HCT116 (cell line): ENCODE measurements at regions not wholly inside any gene's neighbourhood (a gene's known extent, or its start where the extent isn't known, plus 50 kb on each side); places are given as distances from the start of the nearest gene placed in this dataset.
A peak's percentile ranks its signal among the peaks of the same experiment; 100 is the strongest.

Experiments
- ATAC-seq: fragments of 200-7000 bp; cut with Tn5 transposase; 2 replicates; pipeline ENCODE4 v1.9.1; 2020; ENCODE audit warnings: mild to moderate bottlenecking, moderate library complexity
- BruUV-seq: library from RNA; stranded (reverse); fragments of 400-500 nt; replicated peaks from 2 replicates; lab custom pipeline; 2021; lab: Mats Ljungman, UMichigan
- CTCF ChIA-PET: fragments of 300-600 bp; sonication (Branson Sonifier 250); formaldehyde crosslinking; loops from one replicate; lab custom pipeline; 2021; ENCODE audit warnings: antibody characterized with exemption; lab: Charles Lee
- POLR2A ChIA-PET: fragments of 300-600, 350-600 bp; sonication (Branson Sonifier 250); formaldehyde crosslinking; loops from one replicate; lab custom pipeline; 2021; ENCODE audit warnings: antibody characterized with exemption; lab: Charles Lee
- RAD21 ChIA-PET, 2 experiments: fragments of 300-600 bp; sonication (Branson Sonifier 250); formaldehyde crosslinking; loops; one replicate each; lab custom pipeline; 2023; ENCODE audit warnings: low total read pairs in 2 of 2; ENCODE audit not compliant: uncharacterized antibody in 2 of 2, unreplicated experiment in 2 of 2, low non-redundant PET in 1 of 2; lab: Charles Lee
- DNase-seq: peaks from one replicate; pipeline ENCODE4 v3.0.0-alpha.2; 2010; ENCODE audit warnings: low read depth, low spot score
- H2AFZ ChIP-seq: fragments of 200-600 bp; shearing (Covaris generic), sonication (generic); 2 replicates; pipeline ENCODE4 v1.6.1; 2017; ENCODE audit warnings: low read depth, mixed run types, mixed read lengths, antibody characterized with exemption, low read length; ENCODE audit not compliant: poor library complexity, severe bottlenecking
- H3K27ac ChIP-seq: 2 replicates; pipeline ENCODE4 v1.5.1; 2012; ENCODE audit warnings: low read depth, low read length
- H3K27me3 ChIP-seq: fragments of 200-600 bp; sonication (generic); 2 replicates; pipeline ENCODE4 v1.6.1; 2016; ENCODE audit warnings: mixed run types, low read length, mixed read lengths; ENCODE audit not compliant: insufficient read depth
- H3K36me3 ChIP-seq, 2 experiments: fragments of 200-500 bp in 1 of 2; fragments of 200-600 bp in 1 of 2; sonication (Bioruptor generic) in 1 of 2; sonication (generic) in 1 of 2; 2 replicates each; pipeline versions ENCODE4 v1.5.1 to v1.6.1; 2014 to 2016; ENCODE audit warnings: low read length in 2 of 2, inconsistent platforms in 1 of 2, mixed read lengths in 1 of 2, mixed run types in 1 of 2; ENCODE audit not compliant: insufficient read depth in 2 of 2, control insufficient read depth in 1 of 2
- H3K4me1 ChIP-seq, 2 experiments: fragments of 200-600 bp in 1 of 2; sonication (generic) in 1 of 2; 2 replicates each; pipeline versions ENCODE4 v1.5.1 to v1.6.1; 2012 to 2017; ENCODE audit warnings: low read length in 2 of 2, inconsistent platforms in 1 of 2, mild to moderate bottlenecking in 1 of 2, mixed read lengths in 1 of 2, mixed run types in 1 of 2, moderate library complexity in 1 of 2; ENCODE audit not compliant: insufficient read depth in 2 of 2, control insufficient read depth in 1 of 2
- H3K4me2 ChIP-seq: fragments of 200-600 bp; sonication (generic); 2 replicates; pipeline ENCODE4 v1.6.1; 2017; ENCODE audit warnings: mixed run types, low read length, mixed read lengths
- H3K4me3 ChIP-seq, 2 experiments: fragments of 200-600 bp in 1 of 2; sonication (generic) in 1 of 2; replicated peaks in 1 of 2; 2 replicates each; pipeline ENCODE4 v1.5.1; 2011 to 2016; ENCODE audit warnings: low read length in 2 of 2, control low read depth in 1 of 2, low read depth in 1 of 2, mild to moderate bottlenecking in 1 of 2, mixed read lengths in 1 of 2, mixed run types in 1 of 2
- H3K79me2 ChIP-seq: fragments of 200-600 bp; sonication (generic); 2 replicates; pipeline ENCODE4 v1.6.1; 2017; ENCODE audit warnings: mild to moderate bottlenecking, mixed run types, low read length, moderate library complexity, mixed read lengths; ENCODE audit not compliant: insufficient read depth
- H3K9ac ChIP-seq: fragments of 200-600 bp; sonication (generic); 2 replicates; pipeline ENCODE4 v1.6.1; 2016; ENCODE audit warnings: low read length, mixed read lengths
- H3K9me2 ChIP-seq: fragments of 200-600 bp; sonication (generic), shearing (Covaris generic); 2 replicates; pipeline ENCODE4 v1.6.1; 2017; ENCODE audit warnings: mixed run types, mild to moderate bottlenecking, moderate library complexity; ENCODE audit not compliant: insufficient read depth
- H3K9me3 ChIP-seq, 2 experiments: fragments of 200-500 bp in 1 of 2; fragments of 200-600 bp in 1 of 2; sonication (Bioruptor generic) in 1 of 2; sonication (generic) in 1 of 2; 2 replicates each; pipeline ENCODE4 v1.6.1; 2014 to 2017; ENCODE audit warnings: low read length in 2 of 2, mixed read lengths in 2 of 2, inconsistent platforms in 1 of 2, low read depth in 1 of 2, mild to moderate bottlenecking in 1 of 2, mixed run types in 1 of 2, moderate library complexity in 1 of 2; ENCODE audit not compliant: control insufficient read depth in 1 of 2, insufficient read depth in 1 of 2
- H4K20me1 ChIP-seq: fragments of 200-600 bp; sonication (generic), shearing (Covaris generic); 2 replicates; pipeline ENCODE4 v1.6.1; 2017; ENCODE audit warnings: mixed run types, mild to moderate bottlenecking, moderate library complexity; ENCODE audit not compliant: insufficient read depth
- CTCF ChIP-seq, 3 experiments: fragments of 200-600 bp in 1 of 3; sonication (generic) in 1 of 3; IDR thresholded peaks in 2 of 3; conservative IDR thresholded peaks in 1 of 3; 2 replicates each; pipeline ENCODE4 v1.5.1; 2012 to 2017; ENCODE audit warnings: low read depth in 2 of 3, low read length in 2 of 3, antibody characterized with exemption in 1 of 3, borderline replicate concordance in 1 of 3, control low read depth in 1 of 3, mild to moderate bottlenecking in 1 of 3, mixed read lengths in 1 of 3, mixed run types in 1 of 3, moderate library complexity in 1 of 3; ENCODE audit not compliant: insufficient read depth in 1 of 3
- EGR1 ChIP-seq: IDR thresholded peaks from 2 replicates; pipeline ENCODE4 v1.6.1; 2012; ENCODE audit warnings: low read depth
- EZH2 ChIP-seq: fragments of 200-600 bp; sonication (generic); IDR thresholded peaks from 2 replicates; pipeline ENCODE4 v1.6.1; 2017; ENCODE audit warnings: antibody characterized with exemption, mixed run types
- FOSL1 ChIP-seq: IDR thresholded peaks from 2 replicates; pipeline ENCODE4 v1.6.1; 2012; ENCODE audit warnings: low read depth
- POLR2A ChIP-seq: IDR thresholded peaks from 2 replicates; pipeline ENCODE4 v1.7.0; 2011; ENCODE audit warnings: borderline replicate concordance; ENCODE audit not compliant: insufficient read depth, insufficient read length; ENCODE audit errors: extremely low read depth
- RAD21 ChIP-seq: IDR thresholded peaks from 2 replicates; pipeline ENCODE4 v1.6.1; 2012; ENCODE audit warnings: low read depth, mild to moderate bottlenecking
- REST ChIP-seq: IDR thresholded peaks from 2 replicates; pipeline ENCODE4 v1.6.1; 2012; ENCODE audit warnings: low read depth
- SIN3A ChIP-seq: IDR thresholded peaks from 2 replicates; pipeline ENCODE4 v1.6.1; 2012; ENCODE audit warnings: low read depth
- SP1 ChIP-seq: IDR thresholded peaks from 2 replicates; pipeline ENCODE4 v1.6.1; 2012; ENCODE audit warnings: low read depth
- YY1 ChIP-seq: IDR thresholded peaks from 2 replicates; pipeline ENCODE4 v1.6.1; 2011; ENCODE audit warnings: low read length, low read depth, moderate library complexity, mild to moderate bottlenecking; ENCODE audit not compliant: insufficient replicate concordance; ENCODE audit errors: extremely low read depth
- intact Hi-C: fragments of 100-400 bp; cut with micrococcal nuclease; formaldehyde crosslinking; loops from 2 replicates; pipeline ENCODE4 v1.10.0; 2022
- TF ChIP-seq, protein P1 (sequence below): IDR thresholded peaks from 2 replicates; pipeline ENCODE4 v1.6.1; 2012

DNA sequence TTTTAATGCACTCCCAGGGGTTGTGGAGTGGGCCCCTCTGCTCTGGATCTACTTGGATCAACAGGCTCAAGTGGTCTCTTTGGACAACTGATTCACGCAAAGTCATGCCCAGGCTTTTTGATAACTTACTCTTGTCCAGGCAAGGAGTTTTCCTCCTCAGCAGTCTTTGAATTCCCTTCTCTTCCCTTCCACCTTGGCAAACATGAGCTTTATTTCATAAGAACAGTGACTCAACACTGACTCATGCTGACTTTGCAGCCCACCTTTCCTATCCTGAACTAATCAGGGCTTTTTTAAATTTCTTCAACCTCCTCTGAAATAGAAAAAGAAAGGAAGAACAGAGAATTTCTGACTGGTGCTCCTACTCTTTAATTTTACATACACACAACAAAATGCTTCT is 132.1 kb upstream of the LDB2 start (continued):
- TF ChIP-seq FOSL1, result peak; percentile 95
- no peak for TF ChIP-seq POLR2A
- TF ChIP-seq, all 23 proteins: peak for 10

DNA sequence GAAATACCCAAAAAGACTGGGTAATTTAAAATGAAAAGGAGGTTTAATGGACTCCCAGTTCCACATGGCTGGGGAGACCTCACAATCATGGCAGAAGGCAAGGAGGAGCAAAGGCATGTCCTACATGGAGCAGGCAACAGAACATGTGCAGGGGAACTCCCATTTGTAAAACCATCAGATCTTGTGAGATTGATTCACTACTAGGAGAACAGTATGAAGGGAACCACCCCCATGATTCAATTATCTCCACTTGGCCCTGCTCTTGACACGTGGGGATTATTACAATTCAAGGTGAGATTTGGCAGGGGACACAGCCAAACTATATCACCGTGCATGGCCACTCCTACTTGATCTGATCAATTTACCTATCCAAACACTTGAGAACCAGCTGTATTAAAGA is 131.5 kb upstream of the LDB2 start:
- Histone ChIP-seq H3K27ac (peak overlapping the region; percentile 66), H3K4me1 (peaks cover 25 to 40% of the 10 kb centered on the region in 2 experiments), H2AFZ (no peak overlapping the region), H3K9ac (peak overlapping the region; percentile 16; the same call in 1 of the 2 replicates)
- peak; percentile 33 for ATAC-seq
- TF ChIP-seq RAD21 (no peak), EZH2 (no peak), SP1 (no peak), REST (no peak), YY1 (no peak), SIN3A (no peak), EGR1 (no peak), CTCF (IDR thresholded peaks at IDR 0.05 in 2 of 3, conservative IDR thresholded peaks at IDR 0.05 in 1 of 3; ENCODE audit: borderline replicate concordance in 1 of 3, insufficient read depth in 1 of 3, low read depth in 2 of 3, low read length in 2 of 3) (no peak)
- TF ChIP-seq, protein P1, sequence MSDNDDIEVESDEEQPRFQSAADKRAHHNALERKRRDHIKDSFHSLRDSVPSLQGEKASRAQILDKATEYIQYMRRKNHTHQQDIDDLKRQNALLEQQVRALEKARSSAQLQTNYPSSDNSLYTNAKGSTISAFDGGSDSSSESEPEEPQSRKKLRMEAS, result no peak
- TF ChIP-seq, all 23 proteins: peak for 0
- BruUV-seq, result no TSS peak
- no peak for DNase-seq
- no peaks in the 10 kb centered on the region for H3K9me2 ChIP-seq
- no peaks in the 10 kb centered on the region for H3K79me2 ChIP-seq
- POLR2A ChIA-PET, result interaction anchor here (1.0 kb wide), 1 partner anchor 85 kb away, joined by 4 read pairs; no protein-coding TSS in a partner anchor
- RAD21 ChIA-PET, result no interaction called here
- intact Hi-C loops, result no loop called here
- H3K4me2 ChIP-seq, result peak overlapping the region; percentile 43
- CTCF ChIA-PET, result no interaction called here
- no peak overlapping the region for H3K4me3 ChIP-seq
- no peaks in the 10 kb centered on the region for H3K36me3 ChIP-seq
- H3K27me3 ChIP-seq, result no peaks in the 10 kb centered on the region
- H4K20me1 ChIP-seq, result no peaks in the 10 kb centered on the region
- H3K9me3 ChIP-seq, result no peaks in the 10 kb centered on the region
